Loucy (cell line): ENCODE measurements at regions not wholly inside any gene's neighbourhood (a gene's known extent, or its start where the extent isn't known, plus 50 kb on each side); places are given as distances from the start of the nearest gene placed in this dataset.

Source experiments
- H2AFZ ChIP-seq: fragments of 200-600 bp; sonication (generic); 2 replicates; pipeline ENCODE4 v1.6.0; 2016; ENCODE audit warnings: antibody characterized with exemption, mild to moderate bottlenecking, low read length, moderate library complexity
- H3F3A ChIP-seq: fragments of 200-600 bp; 2 replicates; pipeline ENCODE4 v1.6.0; 2016; ENCODE audit warnings: antibody characterized with exemption, low read depth, mild to moderate bottlenecking
- H3K27me3 ChIP-seq: fragments of 200-600 bp; sonication (generic); 2 replicates; pipeline ENCODE4 v1.6.1; 2014; ENCODE audit warnings: low read length, mild to moderate bottlenecking; ENCODE audit not compliant: insufficient read depth, poor library complexity, severe bottlenecking
- H3K36me3 ChIP-seq: fragments of 200-600 bp; sonication (generic); 2 replicates; pipeline ENCODE4 v1.6.1; 2016; ENCODE audit warnings: low read length; ENCODE audit not compliant: insufficient read depth
- H3K4me1 ChIP-seq: fragments of 200-600 bp; sonication (generic); 2 replicates; pipeline ENCODE4 v1.5.1; 2014; ENCODE audit warnings: low read length, mild to moderate bottlenecking; ENCODE audit not compliant: insufficient read depth, poor library complexity, severe bottlenecking
- H3K4me2 ChIP-seq: fragments of 200-600 bp; sonication (generic); 2 replicates; pipeline ENCODE4 v1.6.0; 2014; ENCODE audit warnings: antibody characterized with exemption, low read length, low read depth, mild to moderate bottlenecking; ENCODE audit not compliant: poor library complexity, severe bottlenecking
- H3K4me3 ChIP-seq: fragments of 200-600 bp; sonication (generic); 2 replicates; pipeline ENCODE4 v1.5.1; 2014; ENCODE audit warnings: low read length, mild to moderate bottlenecking, mixed read lengths; ENCODE audit not compliant: poor library complexity, severe bottlenecking
- H3K79me2 ChIP-seq: fragments of 200-600 bp; sonication (generic); 2 replicates; pipeline ENCODE4 v1.6.1; 2014; ENCODE audit warnings: low read length; ENCODE audit not compliant: insufficient read depth
- H3K9ac ChIP-seq: fragments of 200-600 bp; sonication (generic); 2 replicates; pipeline ENCODE4 v1.6.0; 2014; ENCODE audit warnings: mild to moderate bottlenecking, low read depth, low read length, moderate library complexity; ENCODE audit not compliant: poor library complexity, severe bottlenecking
- H3K9me2 ChIP-seq: fragments of 200-600 bp; sonication (generic); replicated peaks from 2 replicates; pipeline ENCODE4 v1.6.1; 2016; ENCODE audit warnings: low read depth, low read length, mixed read lengths
- H3K9me3 ChIP-seq: fragments of 200-600 bp; sonication (generic); 2 replicates; pipeline ENCODE4 v1.6.1; 2014; ENCODE audit warnings: mild to moderate bottlenecking, antibody characterized with exemption, low read length, low read depth; ENCODE audit not compliant: insufficient read depth
- H4K20me1 ChIP-seq: fragments of 200-600 bp; sonication (generic); 2 replicates; pipeline ENCODE4 v1.6.0; 2014; ENCODE audit warnings: antibody characterized with exemption, low read length, mild to moderate bottlenecking; ENCODE audit not compliant: insufficient read depth, poor library complexity, severe bottlenecking
- EZH2phosphoT487 ChIP-seq: fragments of 200-600 bp; IDR thresholded peaks from 2 replicates; pipeline ENCODE4 v1.6.1; 2018; ENCODE audit warnings: antibody characterized with exemption, mild to moderate bottlenecking, moderate library complexity, borderline replicate concordance
- TF ChIP-seq, protein P1 (sequence below): fragments of 200-600 bp; sonication (generic); conservative IDR thresholded peaks from 2 replicates; pipeline ENCODE4 v1.5.1; 2014; ENCODE audit warnings: mild to moderate bottlenecking, antibody characterized with exemption, low read length

DNA sequence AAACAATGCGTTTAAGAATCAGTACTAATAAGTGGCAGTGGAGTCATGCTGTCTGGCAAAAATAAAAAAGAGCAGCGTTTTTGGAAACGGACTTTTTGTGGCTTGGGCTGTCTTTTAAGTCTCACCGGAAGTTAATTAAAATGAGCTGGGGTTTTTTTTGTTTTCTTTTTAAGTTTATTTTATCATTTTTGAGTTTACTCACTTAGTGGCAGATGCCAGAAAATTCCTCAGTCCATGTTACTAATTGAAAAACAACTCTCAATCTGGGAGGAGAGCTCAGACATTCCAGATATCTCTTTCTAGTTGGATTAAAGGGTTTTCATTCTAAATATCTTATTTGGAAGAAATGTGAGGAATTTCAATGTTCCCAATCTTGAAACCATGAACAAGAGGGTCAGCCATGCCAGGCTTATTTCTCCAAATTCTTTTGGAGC, 133.8 kb upstream of the AGR3 start:
- Histone ChIP-seq H3K9me2 (no peaks in the 10 kb centered on the region), H4K20me1 (no peaks in the 10 kb centered on the region), H3K36me3 (no peaks in the 10 kb centered on the region), H3K9me3 (no peaks in the 10 kb centered on the region), H3K79me2 (no peaks in the 10 kb centered on the region), H3K4me1 (peaks cover 22% of the 10 kb centered on the region), H3F3A (peaks cover 6% of the 10 kb centered on the region; the same call in 1 of the 2 replicates), H3K27me3 (no peaks in the 10 kb centered on the region), H3K4me2 (peak overlapping the region; percentile 10), H3K4me3 (no peak overlapping the region), H2AFZ (peak overlapping the region; percentile 81), H3K9ac (no peak overlapping the region)
- TF ChIP-seq EZH2phosphoT487 = no peak
- TF ChIP-seq, protein P1, sequence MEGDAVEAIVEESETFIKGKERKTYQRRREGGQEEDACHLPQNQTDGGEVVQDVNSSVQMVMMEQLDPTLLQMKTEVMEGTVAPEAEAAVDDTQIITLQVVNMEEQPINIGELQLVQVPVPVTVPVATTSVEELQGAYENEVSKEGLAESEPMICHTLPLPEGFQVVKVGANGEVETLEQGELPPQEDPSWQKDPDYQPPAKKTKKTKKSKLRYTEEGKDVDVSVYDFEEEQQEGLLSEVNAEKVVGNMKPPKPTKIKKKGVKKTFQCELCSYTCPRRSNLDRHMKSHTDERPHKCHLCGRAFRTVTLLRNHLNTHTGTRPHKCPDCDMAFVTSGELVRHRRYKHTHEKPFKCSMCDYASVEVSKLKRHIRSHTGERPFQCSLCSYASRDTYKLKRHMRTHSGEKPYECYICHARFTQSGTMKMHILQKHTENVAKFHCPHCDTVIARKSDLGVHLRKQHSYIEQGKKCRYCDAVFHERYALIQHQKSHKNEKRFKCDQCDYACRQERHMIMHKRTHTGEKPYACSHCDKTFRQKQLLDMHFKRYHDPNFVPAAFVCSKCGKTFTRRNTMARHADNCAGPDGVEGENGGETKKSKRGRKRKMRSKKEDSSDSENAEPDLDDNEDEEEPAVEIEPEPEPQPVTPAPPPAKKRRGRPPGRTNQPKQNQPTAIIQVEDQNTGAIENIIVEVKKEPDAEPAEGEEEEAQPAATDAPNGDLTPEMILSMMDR = no peak

DNA sequence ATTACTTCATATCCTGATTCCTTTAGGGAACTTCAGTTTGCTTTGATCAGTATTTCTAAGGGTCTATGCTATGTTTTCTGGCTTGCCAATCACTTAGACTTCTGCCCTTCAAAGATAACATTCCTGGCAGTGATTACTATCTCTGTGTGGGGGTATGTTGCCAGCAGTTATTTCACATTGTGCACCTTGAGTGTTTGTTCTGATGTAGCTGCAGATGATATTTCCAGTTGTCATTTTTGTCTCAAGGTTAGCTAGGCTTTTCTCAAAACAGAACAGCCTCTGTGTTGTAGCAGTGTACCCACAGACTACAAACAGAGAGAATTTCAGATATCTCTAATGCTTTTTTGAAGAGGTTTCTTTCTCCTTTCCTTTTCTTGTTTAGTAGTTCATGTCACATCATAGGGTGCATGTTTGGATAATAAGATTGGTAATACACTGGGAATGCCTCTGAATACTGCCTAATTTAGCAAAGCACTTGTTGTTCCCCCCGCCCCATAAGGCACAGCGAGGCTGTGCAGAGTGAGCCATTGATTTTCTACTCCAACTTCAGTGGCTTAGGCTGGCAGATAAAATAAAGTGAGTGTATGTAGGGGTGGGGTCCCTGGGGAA, 134.7 kb upstream of the AGR3 start:
- H2AFZ ChIP-seq = peak overlapping the region; percentile 46
- TF ChIP-seq EZH2phosphoT487 = no peak
- TF ChIP-seq, protein P1 = no peak
- H3K36me3 ChIP-seq = no peaks in the 10 kb centered on the region
- no peak overlapping the region for H3K4me3 ChIP-seq
- H3K4me1 ChIP-seq = peaks cover 16% of the 10 kb centered on the region
- H3K79me2 ChIP-seq = no peaks in the 10 kb centered on the region
- no peaks in the 10 kb centered on the region for H3K9me2 ChIP-seq
- no peak overlapping the region for H3K4me2 ChIP-seq
- H4K20me1 ChIP-seq = no peaks in the 10 kb centered on the region
- H3K27me3 ChIP-seq = no peaks in the 10 kb centered on the region
- no peaks in the 10 kb centered on the region for H3K9me3 ChIP-seq
- H3F3A ChIP-seq = peaks cover 6% of the 10 kb centered on the region; the same call in 1 of the 2 replicates
- H3K9ac ChIP-seq = no peak overlapping the region

DNA sequence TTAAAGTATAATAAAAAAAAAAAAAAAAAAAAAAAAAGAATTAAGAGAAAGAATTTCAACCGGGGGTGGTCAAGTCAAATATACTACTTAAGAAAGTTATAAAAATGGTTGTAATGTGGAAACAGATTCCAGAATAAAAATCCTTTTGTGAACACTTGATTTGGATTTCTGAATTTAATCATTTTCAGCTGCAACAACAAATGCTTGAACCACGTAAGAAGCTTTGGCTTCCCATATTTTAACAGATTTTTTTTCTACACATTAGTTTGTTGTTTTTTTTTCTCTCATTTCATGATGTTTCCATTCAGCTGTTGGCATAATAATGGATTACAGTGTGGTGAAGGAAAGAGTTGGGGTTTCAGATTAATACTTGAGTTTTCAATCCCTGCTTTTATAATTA, 137.3 kb upstream of the AGR3 start:
- Histone ChIP-seq H3K9ac (no peak overlapping the region), H3K36me3 (no peaks in the 10 kb centered on the region), H3K79me2 (no peaks in the 10 kb centered on the region), H3K4me1 (peaks cover 16% of the 10 kb centered on the region), H3K4me2 (no peak overlapping the region), H3K9me2 (no peaks in the 10 kb centered on the region), H2AFZ (no peak overlapping the region), H4K20me1 (no peaks in the 10 kb centered on the region), H3K27me3 (no peaks in the 10 kb centered on the region), H3K9me3 (no peaks in the 10 kb centered on the region), H3F3A (peaks cover 6% of the 10 kb centered on the region; the same call in 1 of the 2 replicates), H3K4me3 (no peak overlapping the region)
- TF ChIP-seq, protein P1 = no peak
- no peak for TF ChIP-seq EZH2phosphoT487
